Osteocyte (in vitro differentiated cells): ENCODE measurements at regions not wholly inside any gene's neighbourhood (a gene's known extent, or its start where the extent isn't known, plus 50 kb on each side); places are given as distances from the start of the nearest gene placed in this dataset.

Source experiments
- DNase-seq: peaks from one replicate; pipeline ENCODE4 v3.0.0; 2021; ENCODE audit warnings: mixed read lengths; ENCODE audit not compliant: unreplicated experiment; ENCODE audit errors: extremely low spot score
- H3K27ac Mint-ChIP-seq: one replicate; pipeline ENCODE4 v1.8.0; 2021; ENCODE audit warnings: mild to moderate bottlenecking, mixed read lengths; ENCODE audit not compliant: unreplicated experiment
- H3K27me3 Mint-ChIP-seq: one replicate; pipeline ENCODE4 v1.8.0; 2021; ENCODE audit warnings: mixed read lengths; ENCODE audit not compliant: unreplicated experiment
- H3K36me3 Mint-ChIP-seq: one replicate; pipeline ENCODE4 v1.8.0; 2021; ENCODE audit warnings: mixed read lengths; ENCODE audit not compliant: unreplicated experiment
- H3K4me1 Mint-ChIP-seq: one replicate; pipeline ENCODE4 v1.8.0; 2021; ENCODE audit warnings: mixed read lengths; ENCODE audit not compliant: unreplicated experiment
- H3K4me3 Mint-ChIP-seq: one replicate; pipeline ENCODE4 v1.8.0; 2021; ENCODE audit warnings: mild to moderate bottlenecking, moderate library complexity, mixed read lengths; ENCODE audit not compliant: unreplicated experiment
- H3K9me3 Mint-ChIP-seq: one replicate; pipeline ENCODE4 v1.8.0; 2021; ENCODE audit warnings: mixed read lengths; ENCODE audit not compliant: unreplicated experiment
- TF ChIP-seq, protein P1 (sequence below): fragments of 200-600 bp; sonication (generic); IDR thresholded peaks from 2 replicates; pipeline ENCODE4 v1.5.0; 2021; ENCODE audit warnings: antibody characterized with exemption, mild to moderate bottlenecking, moderate library complexity

DNA sequence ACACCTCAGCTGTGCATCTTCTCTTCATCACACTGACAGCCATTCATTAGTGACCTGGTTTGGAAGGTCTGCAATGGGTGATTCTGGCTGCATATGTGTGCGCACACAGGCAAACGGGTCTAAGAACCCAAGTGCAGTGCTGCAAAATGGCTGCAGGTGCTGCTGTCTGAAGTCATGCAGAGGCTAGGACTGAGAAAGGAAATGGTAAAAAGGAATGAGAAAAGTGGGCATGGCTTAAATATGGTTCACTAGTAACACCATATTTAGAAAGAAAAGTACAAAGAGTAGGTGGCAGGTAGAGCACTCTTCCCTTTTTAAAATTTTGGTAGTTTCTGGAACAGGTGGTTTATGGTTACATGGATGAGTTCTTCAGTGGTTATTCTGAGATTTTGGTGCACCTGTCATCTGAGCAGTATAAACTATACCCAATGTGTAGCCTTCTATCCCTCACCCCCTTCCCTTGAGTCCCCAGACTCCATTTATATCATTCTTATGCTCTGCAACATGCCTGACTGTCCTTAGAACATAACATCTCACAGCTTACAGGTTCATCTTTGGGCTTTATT, 78.4 kb downstream of the CCNG2 start:
- no peak overlapping the region for H3K4me3 Mint-ChIP-seq
- H3K4me1 Mint-ChIP-seq: no peaks in the 10 kb centered on the region
- no peaks in the 10 kb centered on the region for H3K9me3 Mint-ChIP-seq
- TF ChIP-seq, protein P1, sequence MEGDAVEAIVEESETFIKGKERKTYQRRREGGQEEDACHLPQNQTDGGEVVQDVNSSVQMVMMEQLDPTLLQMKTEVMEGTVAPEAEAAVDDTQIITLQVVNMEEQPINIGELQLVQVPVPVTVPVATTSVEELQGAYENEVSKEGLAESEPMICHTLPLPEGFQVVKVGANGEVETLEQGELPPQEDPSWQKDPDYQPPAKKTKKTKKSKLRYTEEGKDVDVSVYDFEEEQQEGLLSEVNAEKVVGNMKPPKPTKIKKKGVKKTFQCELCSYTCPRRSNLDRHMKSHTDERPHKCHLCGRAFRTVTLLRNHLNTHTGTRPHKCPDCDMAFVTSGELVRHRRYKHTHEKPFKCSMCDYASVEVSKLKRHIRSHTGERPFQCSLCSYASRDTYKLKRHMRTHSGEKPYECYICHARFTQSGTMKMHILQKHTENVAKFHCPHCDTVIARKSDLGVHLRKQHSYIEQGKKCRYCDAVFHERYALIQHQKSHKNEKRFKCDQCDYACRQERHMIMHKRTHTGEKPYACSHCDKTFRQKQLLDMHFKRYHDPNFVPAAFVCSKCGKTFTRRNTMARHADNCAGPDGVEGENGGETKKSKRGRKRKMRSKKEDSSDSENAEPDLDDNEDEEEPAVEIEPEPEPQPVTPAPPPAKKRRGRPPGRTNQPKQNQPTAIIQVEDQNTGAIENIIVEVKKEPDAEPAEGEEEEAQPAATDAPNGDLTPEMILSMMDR: no peak
- H3K27ac Mint-ChIP-seq: no peak overlapping the region
- H3K36me3 Mint-ChIP-seq: no peaks in the 10 kb centered on the region
- H3K27me3 Mint-ChIP-seq: peaks cover 52% of the 10 kb centered on the region
- no peak for DNase-seq

DNA sequence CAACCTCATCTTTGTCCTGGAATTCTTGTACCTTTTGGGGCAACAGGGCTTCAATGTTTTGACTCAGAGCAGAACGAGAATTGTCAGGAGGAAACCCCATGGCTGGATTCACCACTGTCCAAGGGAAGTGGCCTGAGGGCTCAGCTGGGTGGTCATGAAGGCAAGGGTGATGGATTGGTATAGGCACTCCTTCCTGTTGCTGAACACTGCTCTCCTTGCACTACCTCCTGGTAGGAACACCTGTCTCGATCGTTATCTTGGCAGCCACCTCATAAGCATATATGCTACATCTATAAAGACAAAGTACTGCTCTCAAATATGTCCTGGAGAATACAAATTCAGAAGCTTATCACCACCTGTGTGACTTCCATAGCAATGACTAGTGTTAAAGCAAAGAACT, 79.8 kb downstream of the CCNG2 start:
- Mint-ChIP-seq H3K4me1 (no peaks in the 10 kb centered on the region), H3K36me3 (no peaks in the 10 kb centered on the region), H3K4me3 (no peak overlapping the region), H3K9me3 (no peaks in the 10 kb centered on the region), H3K27ac (no peak overlapping the region), H3K27me3 (peaks cover 64% of the 10 kb centered on the region)
- TF ChIP-seq, protein P1: no peak
- no peak for DNase-seq

DNA sequence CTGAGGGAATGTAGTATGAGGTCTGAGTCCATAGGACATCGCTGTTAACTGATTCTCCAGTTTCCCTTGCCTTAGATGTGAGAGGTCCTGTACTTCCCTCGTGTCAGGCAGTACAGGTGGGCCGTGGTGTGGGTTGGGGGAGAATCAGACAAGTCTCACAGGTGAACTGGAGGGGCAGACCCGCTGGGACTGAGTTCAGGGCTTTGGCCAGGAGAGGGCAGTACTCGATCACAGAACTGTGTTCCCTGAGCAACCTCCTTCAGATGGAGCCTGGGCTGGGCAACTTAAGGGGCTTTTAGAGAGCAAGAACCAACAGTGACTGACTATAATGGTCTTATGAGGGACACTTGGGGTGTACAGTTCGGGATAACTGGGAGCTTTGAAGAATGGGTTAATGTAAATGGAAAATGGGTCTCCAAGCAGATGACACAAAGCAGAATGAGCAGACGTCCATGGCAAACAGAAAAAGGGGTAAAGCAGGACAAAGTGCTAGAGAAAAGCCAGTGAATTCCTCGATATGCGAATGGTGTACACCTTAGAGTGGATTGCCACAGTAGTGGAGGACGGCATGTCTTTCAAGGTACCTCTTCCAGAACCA, 83.6 kb downstream of the CCNG2 start:
- H3K27ac Mint-ChIP-seq: no peak overlapping the region
- H3K9me3 Mint-ChIP-seq: no peaks in the 10 kb centered on the region
- TF ChIP-seq, protein P1: peak; percentile 76
- H3K4me1 Mint-ChIP-seq: no peaks in the 10 kb centered on the region
- peaks cover 55% of the 10 kb centered on the region for H3K27me3 Mint-ChIP-seq
- no peak for DNase-seq
- no peak overlapping the region for H3K4me3 Mint-ChIP-seq
- no peaks in the 10 kb centered on the region for H3K36me3 Mint-ChIP-seq

DNA sequence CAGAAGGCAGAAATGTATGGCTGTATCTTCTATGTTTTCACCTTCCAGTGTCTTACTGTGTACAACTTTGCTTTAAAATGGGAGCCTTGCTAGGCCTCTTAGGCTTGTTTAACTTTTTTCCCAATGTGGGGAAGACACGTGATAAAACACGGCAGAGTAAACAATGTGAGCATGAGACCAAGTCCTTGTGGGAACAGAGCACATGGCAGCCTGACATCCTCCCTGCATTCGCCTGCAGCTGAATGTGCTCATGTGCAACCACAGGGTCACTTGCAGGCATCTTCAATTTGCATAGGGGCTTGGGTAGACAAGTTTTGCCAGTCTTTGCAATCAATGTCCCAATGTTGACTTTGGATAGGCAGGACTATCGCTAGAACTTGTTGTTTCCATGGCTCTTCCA, 91.8 kb downstream of the CCNG2 start:
- H3K27me3 Mint-ChIP-seq: peaks cover 36% of the 10 kb centered on the region
- no peaks in the 10 kb centered on the region for H3K9me3 Mint-ChIP-seq
- H3K27ac Mint-ChIP-seq: no peak overlapping the region
- H3K4me1 Mint-ChIP-seq: no peaks in the 10 kb centered on the region
- no peak overlapping the region for H3K4me3 Mint-ChIP-seq
- no peaks in the 10 kb centered on the region for H3K36me3 Mint-ChIP-seq
- DNase-seq: no peak
- TF ChIP-seq, protein P1: no peak

DNA sequence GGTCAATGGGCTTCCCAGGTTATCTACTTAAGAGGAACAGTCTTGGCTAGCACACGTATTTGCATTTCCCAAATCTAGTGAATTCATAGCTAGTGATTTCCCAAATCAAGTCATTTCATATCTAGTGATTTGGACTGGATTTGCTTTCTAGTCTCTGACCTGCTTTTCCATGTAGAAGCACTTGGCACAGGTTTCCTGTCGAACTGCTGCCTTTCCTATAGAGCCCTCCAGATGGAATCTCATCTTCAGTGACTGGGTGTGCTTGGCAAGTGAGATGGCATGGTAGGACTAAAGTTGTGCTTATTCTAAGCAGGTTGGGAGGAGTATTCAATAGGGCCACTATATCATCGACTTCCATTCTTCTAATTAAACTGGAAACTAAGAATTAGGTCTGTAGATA, 94.7 kb downstream of the CCNG2 start:
- no peak for DNase-seq
- Mint-ChIP-seq H3K4me1 (no peaks in the 10 kb centered on the region), H3K27ac (no peak overlapping the region), H3K9me3 (peaks cover 1% of the 10 kb centered on the region), H3K4me3 (no peak overlapping the region), H3K27me3 (peaks cover 28% of the 10 kb centered on the region), H3K36me3 (no peaks in the 10 kb centered on the region)
- TF ChIP-seq, protein P1: no peak
